ENCODE measurements at regions not wholly inside any gene's neighbourhood (a gene's known extent, or its start where the extent isn't known, plus 50 kb on each side); places are given as distances from the start of the nearest gene placed in this dataset.

GRCh38 chr4:53813998-53814397, 222.7 kb upstream of the LNX1 start:
- Histone ChIP-seq H3K4me3 (no peak overlapping the region), H3K4me1 (no peaks in the 10 kb centered on the region), H3K9me3 (no peaks in the 10 kb centered on the region), H3K36me3 (replicated peaks) (no peaks in the 10 kb centered on the region), H3K27me3 (ENCODE audit: low read depth) (no peaks in the 10 kb centered on the region)
- in situ Hi-C loops (cut with MboI; ENCODE audit: low sequenced_read_pairs), result no loop called here
- DNase-seq (ENCODE audit: low spot score in 2 of 2), result no peak

- DNase-seq (ENCODE audit: low spot score in 2 of 2), result no peak
- Histone ChIP-seq H3K27me3 (ENCODE audit: low read depth) (no peaks in the 10 kb centered on the region), H3K4me1 (no peaks in the 10 kb centered on the region), H3K9me3 (no peaks in the 10 kb centered on the region), H3K36me3 (replicated peaks) (no peaks in the 10 kb centered on the region), H3K4me3 (no peak overlapping the region)
- in situ Hi-C loops (cut with MboI; ENCODE audit: low sequenced_read_pairs), result no loop called here
Measured at GRCh38 chr4:53810643-53811042, 219.4 kb upstream of the LNX1 start.

GRCh38 chr4:53809816-53810215, 218.5 kb upstream of the LNX1 start:
- in situ Hi-C loops (cut with MboI; ENCODE audit: low sequenced_read_pairs), result no loop called here
- no peaks in the 10 kb centered on the region for H3K4me1 ChIP-seq
- H3K27me3 ChIP-seq (ENCODE audit: low read depth), result no peaks in the 10 kb centered on the region
- H3K4me3 ChIP-seq, result no peak overlapping the region
- no peak for DNase-seq (ENCODE audit: low spot score in 2 of 2)
- no peaks in the 10 kb centered on the region for H3K36me3 ChIP-seq (replicated peaks)
- no peaks in the 10 kb centered on the region for H3K9me3 ChIP-seq

GRCh38 chr4:53805291-53805690, 214.0 kb upstream of the LNX1 start:
- H3K4me1 ChIP-seq, result no peaks in the 10 kb centered on the region
- no peak for DNase-seq (ENCODE audit: low spot score in 2 of 2)
- no peaks in the 10 kb centered on the region for H3K36me3 ChIP-seq (replicated peaks)
- H3K4me3 ChIP-seq, result no peak overlapping the region
- H3K9me3 ChIP-seq, result no peaks in the 10 kb centered on the region
- in situ Hi-C loops (cut with MboI; ENCODE audit: low sequenced_read_pairs), result no loop called here
- H3K27me3 ChIP-seq (ENCODE audit: low read depth), result no peaks in the 10 kb centered on the region

- Histone ChIP-seq H3K4me3 (no peak overlapping the region), H3K27me3 (ENCODE audit: low read depth) (no peaks in the 10 kb centered on the region), H3K9me3 (no peaks in the 10 kb centered on the region), H3K36me3 (replicated peaks) (no peaks in the 10 kb centered on the region), H3K4me1 (no peaks in the 10 kb centered on the region)
- in situ Hi-C loops (cut with MboI; ENCODE audit: low sequenced_read_pairs), result no loop called here
- DNase-seq (ENCODE audit: low spot score in 2 of 2), result peak in 1 of 2 experiments; percentile 41
Measured at GRCh38 chr4:53804719-53805118, 213.4 kb upstream of the LNX1 start.

GRCh38 chr4:53802500-53802899, 211.2 kb upstream of the LNX1 start:
- Histone ChIP-seq H3K27me3 (ENCODE audit: low read depth) (no peaks in the 10 kb centered on the region), H3K4me3 (no peak overlapping the region), H3K9me3 (no peaks in the 10 kb centered on the region), H3K4me1 (no peaks in the 10 kb centered on the region), H3K36me3 (replicated peaks) (no peaks in the 10 kb centered on the region)
- in situ Hi-C loops (cut with MboI; ENCODE audit: low sequenced_read_pairs), result no loop called here
- DNase-seq (ENCODE audit: low spot score in 2 of 2), result no peak

- Histone ChIP-seq H3K36me3 (replicated peaks) (no peaks in the 10 kb centered on the region), H3K9me3 (no peaks in the 10 kb centered on the region), H3K27me3 (ENCODE audit: low read depth) (no peaks in the 10 kb centered on the region), H3K4me1 (no peaks in the 10 kb centered on the region), H3K4me3 (no peak overlapping the region)
- in situ Hi-C loops (cut with MboI; ENCODE audit: low sequenced_read_pairs), result no loop called here
- no peak for DNase-seq (ENCODE audit: low spot score in 2 of 2)
Measured at GRCh38 chr4:53801373-53801772, 210.1 kb upstream of the LNX1 start.

GRCh38 chr4:53800741-53801140, 209.5 kb upstream of the LNX1 start:
- in situ Hi-C loops (cut with MboI; ENCODE audit: low sequenced_read_pairs), result no loop called here
- H3K4me3 ChIP-seq, result no peak overlapping the region
- DNase-seq (ENCODE audit: low spot score in 2 of 2), result no peak
- no peaks in the 10 kb centered on the region for H3K27me3 ChIP-seq (ENCODE audit: low read depth)
- no peaks in the 10 kb centered on the region for H3K9me3 ChIP-seq
- H3K36me3 ChIP-seq (replicated peaks), result no peaks in the 10 kb centered on the region
- H3K4me1 ChIP-seq, result no peaks in the 10 kb centered on the region

GRCh38 chr4:53793096-53793495, 201.8 kb upstream of the LNX1 start:
- Histone ChIP-seq H3K9me3 (no peaks in the 10 kb centered on the region), H3K27me3 (ENCODE audit: low read depth) (no peaks in the 10 kb centered on the region; the same call in 1 of the 2 replicates), H3K4me3 (no peak overlapping the region), H3K36me3 (replicated peaks) (no peaks in the 10 kb centered on the region), H3K4me1 (no peaks in the 10 kb centered on the region)
- in situ Hi-C loops (cut with MboI; ENCODE audit: low sequenced_read_pairs), result no loop called here
- DNase-seq (ENCODE audit: low spot score in 2 of 2), result no peak

- no peak for DNase-seq (ENCODE audit: low spot score in 2 of 2)
- Histone ChIP-seq H3K27me3 (ENCODE audit: low read depth) (no peaks in the 10 kb centered on the region; the same call in 1 of the 2 replicates), H3K4me1 (no peaks in the 10 kb centered on the region), H3K9me3 (no peaks in the 10 kb centered on the region), H3K36me3 (replicated peaks) (no peaks in the 10 kb centered on the region), H3K4me3 (no peak overlapping the region)
- in situ Hi-C loops (cut with MboI; ENCODE audit: low sequenced_read_pairs), result no loop called here
Measured at GRCh38 chr4:53790286-53790685, 199.0 kb upstream of the LNX1 start.

GRCh38 chr4:53788621-53789020, 197.3 kb upstream of the LNX1 start:
- no peaks in the 10 kb centered on the region for H3K4me1 ChIP-seq
- no peak overlapping the region for H3K4me3 ChIP-seq
- H3K9me3 ChIP-seq, result no peaks in the 10 kb centered on the region
- no peaks in the 10 kb centered on the region for H3K36me3 ChIP-seq (replicated peaks)
- H3K27me3 ChIP-seq (ENCODE audit: low read depth), result no peaks in the 10 kb centered on the region
- in situ Hi-C loops (cut with MboI; ENCODE audit: low sequenced_read_pairs), result no loop called here
- DNase-seq (ENCODE audit: low spot score in 2 of 2), result no peak

GRCh38 chr4:53788011-53788410, 196.7 kb upstream of the LNX1 start:
- in situ Hi-C loops (cut with MboI; ENCODE audit: low sequenced_read_pairs), result no loop called here
- DNase-seq (ENCODE audit: low spot score in 2 of 2), result no peak
- H3K4me1 ChIP-seq, result no peaks in the 10 kb centered on the region
- no peak overlapping the region for H3K4me3 ChIP-seq
- H3K9me3 ChIP-seq, result no peaks in the 10 kb centered on the region
- no peaks in the 10 kb centered on the region for H3K27me3 ChIP-seq (ENCODE audit: low read depth)
- H3K36me3 ChIP-seq (replicated peaks), result no peaks in the 10 kb centered on the region

- DNase-seq (ENCODE audit: low spot score in 2 of 2), result no peak
- no peaks in the 10 kb centered on the region for H3K4me1 ChIP-seq
- no peaks in the 10 kb centered on the region for H3K9me3 ChIP-seq
- H3K36me3 ChIP-seq (replicated peaks), result no peaks in the 10 kb centered on the region
- no peaks in the 10 kb centered on the region for H3K27me3 ChIP-seq (ENCODE audit: low read depth)
- no peak overlapping the region for H3K4me3 ChIP-seq
- in situ Hi-C loops (cut with MboI; ENCODE audit: low sequenced_read_pairs), result no loop called here
Measured at GRCh38 chr4:53786632-53787031, 195.3 kb upstream of the LNX1 start.

- Histone ChIP-seq H3K27me3 (ENCODE audit: low read depth) (no peaks in the 10 kb centered on the region), H3K36me3 (replicated peaks) (no peaks in the 10 kb centered on the region), H3K4me3 (no peak overlapping the region), H3K4me1 (no peaks in the 10 kb centered on the region), H3K9me3 (no peaks in the 10 kb centered on the region)
- in situ Hi-C loops (cut with MboI; ENCODE audit: low sequenced_read_pairs), result no loop called here
- no peak for DNase-seq (ENCODE audit: low spot score in 2 of 2)
Measured at GRCh38 chr4:53785996-53786395, 194.7 kb upstream of the LNX1 start.

- in situ Hi-C loops (cut with MboI; ENCODE audit: low sequenced_read_pairs), result no loop called here
- Histone ChIP-seq H3K27me3 (ENCODE audit: low read depth) (no peaks in the 10 kb centered on the region), H3K4me1 (no peaks in the 10 kb centered on the region), H3K4me3 (no peak overlapping the region), H3K9me3 (no peaks in the 10 kb centered on the region), H3K36me3 (replicated peaks) (no peaks in the 10 kb centered on the region)
- DNase-seq (ENCODE audit: low spot score in 2 of 2), result no peak
Measured at GRCh38 chr4:53784112-53784511, 192.8 kb upstream of the LNX1 start.

Measured in HAP-1 (cell line).